Activated CD4-positive, alpha-beta T cell treated with anti-CD3 and anti-CD28 coated beads for 36 hours (primary cell): ENCODE measurements at regions not wholly inside any gene's neighbourhood (a gene's known extent, or its start where the extent isn't known, plus 50 kb on each side); places are given as distances from the start of the nearest gene placed in this dataset.

Experiments
- ATAC-seq: fragments of 200-7000 bp; cut with Tn5 transposase; one replicate; pipeline ENCODE4 v1.10.0; 2021; ENCODE audit warnings: mild to moderate bottlenecking, moderate library complexity
- CTCF ChIA-PET: fragments of 350-600 bp; sonication (Branson Sonifier 250); formaldehyde crosslinking; loops from one replicate; lab custom pipeline; 2021; ENCODE audit warnings: antibody characterized with exemption; lab: Charles Lee
- POLR2A ChIA-PET: fragments of 350-600 bp; sonication (Branson Sonifier 250); formaldehyde crosslinking; loops from one replicate; lab custom pipeline; 2021; ENCODE audit warnings: antibody characterized with exemption, inconsistent platforms; lab: Charles Lee
- DNase-seq: peaks from one replicate; pipeline ENCODE4 v3.0.0-alpha.2; 2020
- H3K27ac Mint-ChIP-seq: one replicate; pipeline ENCODE4 v1.8.0; 2021; ENCODE audit warnings: mixed read lengths
- H3K27me3 Mint-ChIP-seq: one replicate; pipeline ENCODE4 v1.8.0; 2021; ENCODE audit warnings: mixed read lengths
- H3K36me3 Mint-ChIP-seq: one replicate; pipeline ENCODE4 v1.8.0; 2021; ENCODE audit warnings: low read depth, mixed read lengths
- H3K4me1 Mint-ChIP-seq: one replicate; pipeline ENCODE4 v1.8.0; 2021; ENCODE audit warnings: mixed read lengths
- H3K4me3 Mint-ChIP-seq: one replicate; pipeline ENCODE4 v1.8.0; 2021; ENCODE audit warnings: mild to moderate bottlenecking, moderate library complexity, mixed read lengths
- H3K9me3 Mint-ChIP-seq: one replicate; pipeline ENCODE4 v1.8.0; 2021; ENCODE audit warnings: low read depth, mixed read lengths
- intact Hi-C, 2 experiments: fragments of 100-400 bp; cut with DNase I in 1 of 2; cut with micrococcal nuclease in 1 of 2; formaldehyde crosslinking; loops; one replicate each; pipeline versions ENCODE4 v1.14.2 to v1.15.1; 2022 to 2024; cut with DNase I, micrococcal nuclease

- DNase-seq (no peak), ATAC-seq (no peak)
- no peaks in the 10 kb centered on the region for H3K4me1 Mint-ChIP-seq
- no peaks in the 10 kb centered on the region for H3K36me3 Mint-ChIP-seq
- no peak overlapping the region for H3K27ac Mint-ChIP-seq
- ChIA-PET CTCF (interaction anchor here (0.8 to 1.3 kb wide), 4 partner anchors 43 to 305 kb away, joined by 3 read pairs; no protein-coding TSS in a partner anchor), POLR2A (no interaction called here)
- H3K4me3 Mint-ChIP-seq: no peak overlapping the region
- H3K9me3 Mint-ChIP-seq: no peaks in the 10 kb centered on the region
- intact Hi-C loops: loop anchor here (5.0 to 10.0 kb wide), 5 partner anchors 278 to 1080 kb away; no protein-coding TSS in a partner anchor
- H3K27me3 Mint-ChIP-seq: peaks cover 6% of the 10 kb centered on the region
Observed at GRCh38 chr6:53986721-53987521, 124.3 kb upstream of the MLIP start.

DNA sequence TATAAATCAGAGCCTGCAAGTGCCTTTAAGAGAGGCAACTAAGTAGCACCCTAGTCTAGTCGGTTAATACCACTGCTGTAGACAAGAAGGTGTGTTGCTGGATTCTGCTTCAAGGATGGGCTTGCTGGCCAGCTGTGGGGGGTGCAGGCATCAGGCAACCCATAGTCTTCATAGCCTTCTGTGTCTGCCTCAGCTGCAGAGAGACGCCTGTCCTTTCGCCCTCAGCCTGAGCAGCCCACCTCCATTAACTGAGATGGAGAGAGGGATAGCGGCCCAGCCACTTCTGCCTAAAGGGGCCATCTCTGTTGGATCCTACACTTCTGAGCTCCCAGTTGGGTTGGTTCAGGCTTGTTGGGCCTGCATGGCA lies 123.7 kb upstream of the MLIP start:
- POLR2A ChIA-PET: no interaction called here
- no peak for ATAC-seq
- no peaks in the 10 kb centered on the region for H3K4me1 Mint-ChIP-seq
- no peak overlapping the region for H3K27ac Mint-ChIP-seq
- intact Hi-C loops: loop anchor here (5.0 to 10.0 kb wide), 5 partner anchors 277 to 1080 kb away; no protein-coding TSS in a partner anchor
- no peaks in the 10 kb centered on the region for H3K36me3 Mint-ChIP-seq
- DNase-seq: no peak
- CTCF ChIA-PET: interaction anchor here (0.8 to 1.3 kb wide), 2 partner anchors 42 to 304 kb away, joined by 3 read pairs; no protein-coding TSS in a partner anchor
- H3K4me3 Mint-ChIP-seq: no peak overlapping the region
- no peaks in the 10 kb centered on the region for H3K9me3 Mint-ChIP-seq
- peaks cover 6% of the 10 kb centered on the region for H3K27me3 Mint-ChIP-seq

DNA sequence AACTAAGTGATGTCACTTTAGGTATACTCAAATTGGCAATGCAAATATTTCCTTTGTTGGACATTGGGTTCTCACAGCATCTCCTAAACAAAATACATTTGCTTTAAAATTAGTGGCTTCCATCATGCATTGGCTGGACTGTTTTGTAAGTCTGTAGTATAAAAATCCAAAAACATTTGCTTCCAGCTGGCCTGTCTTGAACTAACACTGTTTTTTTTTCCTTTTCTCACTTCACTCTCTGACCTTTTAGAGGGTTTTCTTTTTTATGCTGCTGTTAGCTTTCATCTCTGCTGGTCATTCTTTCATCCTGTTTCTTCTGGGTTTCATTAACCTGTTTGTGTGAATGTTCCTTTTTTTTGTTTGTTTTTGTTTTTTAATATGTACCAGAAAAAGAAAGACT lies 121.7 kb upstream of the MLIP start:
- no peaks in the 10 kb centered on the region for H3K4me1 Mint-ChIP-seq
- no peak overlapping the region for H3K27ac Mint-ChIP-seq
- no peak for ATAC-seq
- no peaks in the 10 kb centered on the region for H3K36me3 Mint-ChIP-seq
- intact Hi-C loops: loop anchor here (5.0 to 10.0 kb wide), 5 partner anchors 275 to 1078 kb away; no protein-coding TSS in a partner anchor
- DNase-seq: no peak
- POLR2A ChIA-PET: interaction anchor here (0.7 kb wide), 1 partner anchor 1067 kb away, joined by 3 read pairs; no protein-coding TSS in a partner anchor
- CTCF ChIA-PET: no interaction called here
- H3K27me3 Mint-ChIP-seq: peaks cover 7% of the 10 kb centered on the region
- no peak overlapping the region for H3K4me3 Mint-ChIP-seq
- H3K9me3 Mint-ChIP-seq: no peaks in the 10 kb centered on the region

DNA sequence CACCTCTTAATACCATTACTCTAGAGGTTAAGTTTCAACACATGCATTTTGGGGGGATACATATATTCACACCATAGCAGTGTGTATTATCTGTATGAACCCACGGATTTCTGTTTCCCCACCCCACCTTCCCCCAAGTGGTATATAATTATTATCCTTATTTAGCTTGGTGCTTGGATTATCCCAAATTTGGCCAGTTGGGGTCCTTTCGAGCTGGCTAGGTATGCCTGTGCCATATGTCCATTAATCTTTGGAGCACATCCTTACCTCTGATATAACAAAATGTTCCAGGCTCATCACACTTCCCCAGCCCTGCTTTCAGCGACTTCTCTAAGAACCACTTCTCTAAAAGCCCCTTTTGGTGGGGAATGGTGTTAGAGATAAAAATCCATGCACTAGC lies 118.7 kb upstream of the MLIP start:
- CTCF ChIA-PET: no interaction called here

GRCh38 chr6:53994201-53994600 lies 117.0 kb upstream of the MLIP start:
- intact Hi-C loops: no loop called here
- Mint-ChIP-seq H3K27ac (no peak overlapping the region), H3K27me3 (peaks cover 6% of the 10 kb centered on the region), H3K4me1 (no peaks in the 10 kb centered on the region), H3K9me3 (no peaks in the 10 kb centered on the region), H3K4me3 (no peak overlapping the region), H3K36me3 (no peaks in the 10 kb centered on the region)
- ChIA-PET CTCF (interaction anchor here (0.6 kb wide), 1 partner anchor 504 kb away, joined by 3 read pairs; no protein-coding TSS in a partner anchor), POLR2A (no interaction called here)
- ATAC-seq: no peak
- DNase-seq: no peak

More for the DNA sequence above, 118.7 kb upstream of the MLIP start:
- no peaks in the 10 kb centered on the region for H3K4me1 Mint-ChIP-seq
- no peaks in the 10 kb centered on the region for H3K9me3 Mint-ChIP-seq
- peaks cover 6% of the 10 kb centered on the region for H3K27me3 Mint-ChIP-seq
- intact Hi-C loops: no loop called here
- no peak overlapping the region for H3K27ac Mint-ChIP-seq
- no peaks in the 10 kb centered on the region for H3K36me3 Mint-ChIP-seq
- H3K4me3 Mint-ChIP-seq: no peak overlapping the region
- POLR2A ChIA-PET: no interaction called here
- ATAC-seq (no peak), DNase-seq (no peak)

DNA sequence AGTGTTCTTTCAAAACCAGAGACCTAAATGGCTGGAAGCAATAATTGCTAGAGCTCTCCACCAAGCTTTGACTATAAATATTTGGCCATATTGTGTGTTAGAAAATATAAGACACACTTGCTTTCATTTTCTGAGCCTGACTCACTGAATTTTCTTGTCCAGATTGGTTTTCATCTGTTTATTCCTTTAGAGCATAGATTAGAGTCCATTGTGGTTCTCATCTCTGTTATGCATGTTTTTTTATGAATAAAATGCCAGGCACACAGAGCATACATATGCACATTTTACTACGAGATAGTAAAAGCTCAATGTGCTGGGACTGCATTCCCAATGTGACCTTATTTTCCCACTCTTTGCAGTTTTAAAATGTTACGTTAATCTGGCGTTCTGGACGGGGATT lies 115.3 kb upstream of the MLIP start:
- Mint-ChIP-seq H3K9me3 (no peaks in the 10 kb centered on the region), H3K27ac (no peak overlapping the region), H3K4me3 (no peak overlapping the region), H3K4me1 (no peaks in the 10 kb centered on the region), H3K36me3 (no peaks in the 10 kb centered on the region), H3K27me3 (peaks cover 4% of the 10 kb centered on the region)
- POLR2A ChIA-PET: no interaction called here
- CTCF ChIA-PET: interaction anchor here (1.0 kb wide), 1 partner anchor 38 kb away, joined by 3 read pairs; no protein-coding TSS in a partner anchor
- ATAC-seq (no peak), DNase-seq (no peak)
- intact Hi-C loops: no loop called here

- CTCF ChIA-PET: no interaction called here
- intact Hi-C loops: no loop called here
- Mint-ChIP-seq H3K27ac (no peak overlapping the region), H3K4me3 (no peak overlapping the region), H3K36me3 (no peaks in the 10 kb centered on the region), H3K4me1 (no peaks in the 10 kb centered on the region), H3K27me3 (peaks cover 4% of the 10 kb centered on the region), H3K9me3 (no peaks in the 10 kb centered on the region)
- POLR2A ChIA-PET: interaction anchor here (0.6 kb wide), 1 partner anchor 425 kb away, joined by 3 read pairs; no protein-coding TSS in a partner anchor
- ATAC-seq (no peak), DNase-seq (no peak)
Observed at GRCh38 chr6:53998303-53998702, 112.9 kb upstream of the MLIP start.

- Mint-ChIP-seq H3K4me3 (no peak overlapping the region), H3K27ac (no peak overlapping the region), H3K4me1 (no peaks in the 10 kb centered on the region), H3K36me3 (no peaks in the 10 kb centered on the region), H3K9me3 (no peaks in the 10 kb centered on the region), H3K27me3 (peaks cover 2% of the 10 kb centered on the region)
- DNase-seq (no peak), ATAC-seq (no peak)
- intact Hi-C loops: no loop called here
- CTCF ChIA-PET: no interaction called here
- POLR2A ChIA-PET: no interaction called here
Observed at GRCh38 chr6:53999088-53999755, 112.0 kb upstream of the MLIP start.

- intact Hi-C loops: no loop called here
- ChIA-PET CTCF (interaction anchor here (0.7 kb wide), 1 partner anchor 425 kb away, joined by 3 read pairs; no protein-coding TSS in a partner anchor), POLR2A (no interaction called here)
- Mint-ChIP-seq H3K27ac (no peak overlapping the region), H3K4me3 (no peak overlapping the region), H3K4me1 (no peaks in the 10 kb centered on the region), H3K36me3 (no peaks in the 10 kb centered on the region), H3K9me3 (no peaks in the 10 kb centered on the region), H3K27me3 (peaks cover 3% of the 10 kb centered on the region)
- no peak for DNase-seq
- ATAC-seq: no peak
Observed at GRCh38 chr6:54002116-54002515, 109.1 kb upstream of the MLIP start.

DNA sequence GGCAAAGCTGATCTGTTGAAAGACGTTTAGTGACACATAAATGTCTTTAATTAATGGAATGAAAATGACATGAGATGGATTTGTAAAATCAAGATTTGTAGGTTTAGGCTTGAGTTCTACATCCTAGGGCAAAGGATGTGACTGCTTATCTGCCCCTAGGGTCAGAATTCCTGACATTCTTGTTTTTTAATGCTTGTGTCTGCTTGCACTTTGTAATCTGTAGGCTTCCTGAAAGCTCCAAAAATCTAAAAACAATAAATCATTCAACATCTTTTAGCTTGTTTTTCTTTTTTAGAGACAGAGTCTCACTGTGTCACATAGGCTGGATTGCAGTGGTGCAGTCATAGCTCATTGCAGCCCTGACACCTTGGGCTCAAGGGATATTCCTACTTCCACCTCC lies 107.9 kb upstream of the MLIP start:
- CTCF ChIA-PET: interaction anchor here (0.7 kb wide), 2 partner anchors 502 to 870 kb away, joined by 3 read pairs; no protein-coding TSS in a partner anchor
- no peak for ATAC-seq
- no peak overlapping the region for H3K27ac Mint-ChIP-seq

GRCh38 chr6:54008589-54008988 lies 102.7 kb upstream of the MLIP start:
- Mint-ChIP-seq H3K36me3 (no peaks in the 10 kb centered on the region), H3K9me3 (no peaks in the 10 kb centered on the region), H3K4me3 (no peak overlapping the region), H3K27ac (no peak overlapping the region), H3K4me1 (no peaks in the 10 kb centered on the region), H3K27me3 (peaks cover 5% of the 10 kb centered on the region)
- intact Hi-C loops: no loop called here
- DNase-seq (no peak), ATAC-seq (no peak)
- ChIA-PET POLR2A (no interaction called here), CTCF (no interaction called here)

More for the DNA sequence above, 107.9 kb upstream of the MLIP start:
- no peaks in the 10 kb centered on the region for H3K9me3 Mint-ChIP-seq
- no peak overlapping the region for H3K4me3 Mint-ChIP-seq
- intact Hi-C loops: no loop called here
- no peaks in the 10 kb centered on the region for H3K36me3 Mint-ChIP-seq
- POLR2A ChIA-PET: interaction anchor here (0.6 kb wide), 1 partner anchor 46 kb away, joined by 4 read pairs; no protein-coding TSS in a partner anchor
- DNase-seq: no peak
- peaks cover 3% of the 10 kb centered on the region for H3K27me3 Mint-ChIP-seq
- H3K4me1 Mint-ChIP-seq: no peaks in the 10 kb centered on the region
